ENCODE measurements at regions not wholly inside any gene's neighbourhood (a gene's known extent, or its start where the extent isn't known, plus 50 kb on each side); places are given as distances from the start of the nearest gene placed in this dataset.
"Not testable (repeated sequence)": the region's sequence is repeated elsewhere in the genome, so short reads cannot be mapped to it uniquely, and the experiment has no call there.

DNA sequence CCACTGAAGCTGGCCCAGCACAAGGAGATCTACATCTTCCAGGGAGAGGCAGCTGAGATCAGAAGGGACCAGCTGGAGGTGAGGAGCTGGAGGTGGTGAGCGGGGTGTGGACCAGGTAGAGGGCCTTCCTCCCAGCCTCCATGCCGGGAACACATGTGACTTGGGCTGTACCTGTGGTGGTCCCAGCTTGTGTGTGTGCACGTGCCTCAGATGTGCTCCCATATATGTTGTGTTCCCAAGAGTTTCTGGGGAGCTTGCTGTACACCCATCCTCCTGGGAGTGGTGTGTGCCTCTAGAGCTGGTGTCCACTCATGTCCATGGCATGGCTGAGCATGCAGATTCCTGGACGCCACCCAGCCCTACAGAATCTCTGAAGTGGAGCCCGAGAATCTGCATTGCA, 183.7 kb upstream of the AKAP13 start:
- DNase-seq, result not testable (repeated sequence)

DNA sequence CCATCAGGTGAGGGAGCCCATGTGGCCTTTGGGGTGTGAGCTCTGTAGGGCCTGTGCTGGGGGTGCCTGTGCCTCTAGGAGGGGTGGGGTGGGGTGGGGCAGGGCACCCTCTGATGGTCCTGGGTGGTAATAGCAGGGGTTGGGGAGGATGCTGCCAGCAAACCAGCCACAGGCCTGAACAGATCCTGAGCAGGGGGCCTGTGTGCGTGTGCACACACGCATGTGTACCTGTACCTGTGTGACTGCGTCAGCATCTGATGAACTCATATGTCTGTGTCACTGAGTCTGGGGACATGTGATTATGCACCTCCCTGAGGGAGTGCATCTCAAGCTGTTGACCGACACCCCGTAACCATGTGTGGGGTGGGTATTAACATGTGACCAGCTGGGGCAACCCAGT, 182.8 kb upstream of the AKAP13 start:
- DNase-seq, result not testable (repeated sequence)

DNA sequence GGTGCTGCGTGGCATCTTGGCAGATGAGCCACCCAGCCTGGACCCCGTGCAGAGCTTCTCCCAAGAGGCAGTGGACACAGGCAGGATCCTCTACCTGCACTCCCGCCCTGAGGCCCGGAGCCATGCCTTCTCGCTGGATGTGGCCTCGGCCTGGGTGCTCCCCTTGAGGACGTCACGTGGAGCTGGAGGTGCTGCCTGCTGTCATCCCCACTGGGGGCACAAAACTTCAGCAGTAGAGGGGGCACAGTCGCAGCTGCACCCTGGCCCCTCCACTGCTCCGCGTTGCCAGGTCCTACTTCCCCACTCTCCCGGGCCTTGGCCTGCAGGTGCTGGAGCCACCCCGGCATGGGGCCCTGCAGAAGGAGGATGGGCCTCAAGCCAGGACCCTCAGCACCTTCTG, 182.0 kb upstream of the AKAP13 start:
- not testable (repeated sequence) for DNase-seq

DNA sequence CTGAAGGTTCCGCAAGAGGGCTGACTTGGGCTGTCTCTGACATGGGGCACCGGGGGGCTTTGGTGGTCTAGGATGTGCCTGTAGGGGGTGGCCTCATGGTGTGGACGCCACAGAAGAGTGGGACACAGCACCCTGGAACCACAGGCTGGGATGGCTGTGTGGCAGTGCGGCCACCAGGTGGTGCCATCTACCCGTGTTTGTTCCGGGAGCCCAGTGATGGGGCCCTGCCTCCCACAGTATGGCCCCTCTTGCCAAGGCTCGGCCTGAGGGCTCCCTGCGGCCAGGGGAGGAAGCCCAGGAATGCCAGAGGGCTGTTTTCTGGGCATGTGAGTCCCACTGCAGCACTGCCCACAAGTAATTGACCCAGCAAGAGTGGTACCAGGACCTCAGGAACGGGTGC, 180.2 kb upstream of the AKAP13 start:
- DNase-seq, result not testable (repeated sequence)

DNA sequence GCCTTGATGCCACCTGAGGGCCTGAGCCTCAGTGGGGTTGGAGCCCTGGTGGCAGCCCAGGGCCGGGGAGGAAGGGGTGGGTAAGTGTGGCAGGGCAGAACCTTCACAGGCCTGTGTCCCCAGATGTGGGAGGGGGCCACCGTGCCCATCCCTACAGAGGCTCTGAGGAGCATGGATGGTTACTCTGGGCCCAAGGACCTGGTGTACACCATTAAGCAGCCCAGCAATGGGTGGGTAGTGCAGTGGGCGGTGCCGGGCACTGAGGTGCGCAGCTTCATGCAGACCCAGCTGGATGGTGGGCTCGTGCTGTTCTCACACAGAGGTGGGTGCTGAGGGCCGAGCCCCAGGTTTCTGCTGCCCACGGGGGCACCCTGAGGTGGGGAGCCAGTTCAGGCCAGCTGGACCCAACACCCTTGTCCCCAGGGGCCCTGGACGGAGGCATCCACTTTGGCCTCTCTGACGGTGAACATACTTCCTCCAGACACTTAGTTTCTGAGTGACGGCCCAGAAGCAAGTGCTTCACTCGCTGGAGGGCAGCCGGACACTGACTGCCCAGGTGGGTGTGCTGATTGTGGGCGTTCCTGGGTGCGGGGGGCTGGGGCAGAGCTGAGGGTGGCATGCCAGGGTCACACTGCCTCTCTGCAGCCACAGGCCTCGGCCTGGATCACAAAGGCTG, 179.1 kb upstream of the AKAP13 start:
- not testable (repeated sequence) for DNase-seq

DNA sequence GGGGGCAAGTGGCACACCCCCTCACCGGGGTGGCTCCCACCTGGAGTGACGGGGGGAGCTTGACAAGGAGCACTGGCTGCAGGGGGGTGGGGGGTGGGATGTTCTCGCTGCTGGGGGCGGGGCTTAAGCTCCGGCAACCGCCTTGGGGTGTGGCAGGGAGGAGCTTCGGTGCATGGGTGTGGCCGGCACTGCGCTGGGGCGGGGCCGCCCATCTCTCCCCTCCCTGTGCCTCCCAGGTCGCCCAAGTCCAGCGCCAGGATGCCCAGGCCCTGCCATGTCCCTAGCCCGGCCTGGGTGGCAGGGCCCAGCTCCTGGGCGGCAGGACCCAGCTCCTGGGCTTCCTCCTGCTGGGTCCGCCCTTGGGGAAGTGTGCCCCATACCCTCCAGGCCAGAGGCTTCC, 175.9 kb upstream of the AKAP13 start:
- DNase-seq, result not testable (repeated sequence)

DNA sequence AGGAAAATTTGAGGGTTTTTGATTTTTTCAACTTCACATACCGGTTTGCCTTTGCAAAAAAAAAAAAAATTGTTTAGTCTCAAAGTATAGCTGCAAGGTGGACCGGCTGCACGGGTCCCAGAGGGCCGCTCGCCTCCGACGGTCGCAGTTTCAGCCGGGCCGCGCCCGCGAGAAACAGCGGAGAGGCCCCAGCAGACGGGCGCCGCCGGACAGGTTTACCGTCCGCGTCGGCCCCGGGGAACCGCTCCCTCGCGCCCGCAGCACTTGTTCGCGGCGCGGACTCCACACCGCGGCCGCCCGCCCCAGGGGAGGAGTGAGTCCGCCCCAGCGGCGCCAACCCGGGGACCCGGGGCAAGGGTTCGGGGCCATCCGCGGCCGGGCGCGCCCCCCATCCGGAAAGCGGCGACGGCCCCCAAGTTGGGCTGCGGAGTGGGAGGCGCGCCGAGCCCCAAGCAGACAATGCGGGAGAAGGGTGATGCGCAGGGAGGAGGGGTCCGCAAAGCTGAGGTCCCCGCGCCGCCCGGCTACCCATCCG, 146.5 kb upstream of the AKAP13 start:
- not testable (repeated sequence) for DNase-seq

DNA sequence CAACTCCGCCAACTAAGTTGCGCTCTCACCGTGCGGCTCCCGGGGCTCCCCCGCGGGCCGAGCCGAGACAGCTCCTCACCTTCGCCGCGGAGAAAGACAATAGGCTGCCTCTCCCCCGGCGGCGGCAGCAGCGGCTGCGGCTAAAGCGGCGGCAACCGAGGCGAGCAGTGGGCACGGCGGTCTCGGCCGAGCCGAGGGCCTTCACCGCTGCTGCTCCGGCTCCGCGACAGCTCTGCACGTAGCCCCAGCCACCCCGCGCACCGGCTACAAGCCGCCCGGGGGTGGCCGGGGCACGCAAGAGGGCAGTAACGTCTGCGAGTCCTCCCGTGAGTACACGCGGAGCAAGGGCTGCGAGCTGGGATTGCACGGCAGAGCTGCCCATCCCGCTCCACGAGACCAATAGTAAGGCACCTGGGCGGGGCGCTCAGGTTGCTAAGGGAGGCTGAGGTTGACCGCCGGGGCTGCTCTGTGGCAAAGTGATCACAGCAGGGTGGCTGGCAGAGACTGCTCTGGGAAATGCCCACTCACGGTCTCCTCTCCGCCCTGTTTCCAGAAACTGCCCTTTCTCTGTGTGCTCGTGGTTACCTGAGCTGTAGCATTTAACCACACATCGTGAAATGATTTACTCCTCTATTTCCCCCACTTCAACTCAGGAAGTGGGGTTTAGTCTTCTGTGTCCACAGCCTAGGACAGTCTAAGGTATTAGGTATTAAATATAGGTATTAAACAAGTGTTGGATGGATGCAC, 145.8 kb upstream of the AKAP13 start:
- DNase-seq, result not testable (repeated sequence)

DNA sequence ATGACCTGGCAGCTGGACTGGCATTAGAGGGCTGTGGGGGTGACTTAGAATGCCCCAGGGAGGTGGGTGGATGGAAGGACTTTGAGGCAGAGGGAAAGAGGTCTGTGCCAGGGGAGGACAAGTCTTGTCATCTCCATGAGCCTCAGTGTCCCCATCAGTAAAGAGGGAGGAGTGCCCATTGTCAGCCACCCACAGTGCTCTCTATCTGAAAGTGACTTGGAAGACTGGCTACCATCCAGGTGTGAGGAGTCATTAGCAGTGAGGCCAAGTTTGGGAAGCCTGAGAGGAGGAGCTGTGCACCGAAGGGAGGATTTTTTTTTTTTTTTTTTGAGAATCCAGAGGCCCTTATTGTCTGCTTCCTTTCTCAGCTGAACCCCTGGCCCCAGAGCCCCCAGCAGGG, 136.3 kb upstream of the AKAP13 start:
- not testable (repeated sequence) for DNase-seq

DNA sequence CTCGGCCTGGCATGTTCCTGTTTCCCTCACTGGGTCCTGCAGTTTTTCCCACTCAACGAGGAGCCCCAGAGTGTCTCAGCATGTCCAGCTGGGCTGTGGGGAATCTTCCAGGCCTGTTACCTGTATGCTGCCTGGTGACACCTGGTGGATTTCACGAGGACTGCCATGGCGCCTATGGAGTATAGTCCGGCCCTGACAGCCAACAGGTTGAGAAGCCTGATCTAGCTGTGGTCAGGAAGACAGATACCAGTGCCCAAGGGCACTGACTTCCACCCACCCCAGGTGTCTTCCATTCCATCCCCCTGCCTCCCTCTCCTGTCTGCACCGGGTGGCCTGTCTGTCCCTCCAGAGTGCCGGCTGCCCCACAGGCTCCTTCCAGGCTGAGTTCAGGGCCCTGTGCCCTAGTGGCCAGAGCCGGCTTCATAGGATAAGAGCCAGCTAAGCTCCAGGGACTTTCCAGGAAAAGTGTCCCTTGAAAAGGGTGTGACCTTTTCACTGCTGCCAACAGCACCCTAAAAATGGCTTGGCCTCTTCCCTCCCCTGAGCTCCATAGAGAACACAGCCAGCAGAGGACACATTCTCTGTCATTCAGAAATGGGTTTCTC, 129.4 kb upstream of the AKAP13 start:
- not testable (repeated sequence) for DNase-seq

DNA sequence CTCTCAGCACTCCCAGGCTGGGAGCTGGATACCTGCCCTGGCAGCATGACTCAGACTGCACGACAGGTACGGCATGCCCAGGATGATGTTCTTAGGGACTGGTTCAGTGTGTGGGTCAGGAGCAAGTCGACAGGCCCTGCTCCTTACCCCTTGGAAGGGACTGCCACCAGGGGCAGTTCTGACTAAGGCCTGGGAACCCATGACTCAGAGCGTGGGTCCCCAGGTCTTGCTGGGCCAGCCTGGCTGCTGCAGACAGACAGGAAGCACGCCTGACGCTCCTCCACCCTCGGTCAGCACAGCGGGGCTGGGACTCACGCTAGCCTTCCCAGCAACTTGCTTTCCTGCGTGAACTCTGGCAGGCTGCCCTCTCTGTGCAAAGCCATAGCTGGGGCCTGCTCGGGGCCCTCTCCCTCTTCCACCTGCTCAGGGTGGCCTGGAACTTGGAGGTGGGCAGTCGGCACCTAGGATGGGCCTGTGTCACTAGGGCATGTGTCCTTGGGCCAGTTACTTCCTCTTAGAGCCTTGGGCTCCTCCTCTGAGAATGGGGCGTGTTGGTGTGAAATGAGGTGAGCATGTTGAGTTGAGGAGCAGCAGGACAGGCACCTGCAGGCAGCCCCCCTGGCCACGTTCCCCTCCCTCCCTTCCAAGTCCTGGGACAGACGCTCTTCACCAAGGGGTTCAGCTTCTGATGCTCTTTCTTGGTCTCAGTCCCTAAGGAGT, 127.0 kb upstream of the AKAP13 start:
- not testable (repeated sequence) for DNase-seq

DNA sequence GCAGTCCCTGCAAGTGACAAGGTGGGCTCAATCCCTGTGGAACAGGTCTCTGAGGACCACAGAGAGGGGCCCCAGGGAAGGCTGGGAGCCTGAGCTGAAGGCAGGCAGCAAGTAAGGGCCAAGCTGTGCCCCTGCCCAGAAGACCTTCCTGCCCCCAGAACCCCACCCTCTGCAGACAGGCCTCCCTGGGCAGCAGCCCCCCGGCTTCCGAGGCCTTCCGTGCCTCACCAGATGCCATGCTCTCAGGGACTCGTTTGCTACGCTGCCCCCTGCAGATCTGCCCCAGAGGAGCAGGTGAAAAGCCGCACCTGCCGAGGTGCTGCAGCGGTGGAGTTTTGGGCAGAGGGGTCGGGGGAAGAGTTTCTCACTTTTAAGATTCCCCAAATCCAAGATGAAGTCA, 125.4 kb upstream of the AKAP13 start:
- not testable (repeated sequence) for DNase-seq

DNA sequence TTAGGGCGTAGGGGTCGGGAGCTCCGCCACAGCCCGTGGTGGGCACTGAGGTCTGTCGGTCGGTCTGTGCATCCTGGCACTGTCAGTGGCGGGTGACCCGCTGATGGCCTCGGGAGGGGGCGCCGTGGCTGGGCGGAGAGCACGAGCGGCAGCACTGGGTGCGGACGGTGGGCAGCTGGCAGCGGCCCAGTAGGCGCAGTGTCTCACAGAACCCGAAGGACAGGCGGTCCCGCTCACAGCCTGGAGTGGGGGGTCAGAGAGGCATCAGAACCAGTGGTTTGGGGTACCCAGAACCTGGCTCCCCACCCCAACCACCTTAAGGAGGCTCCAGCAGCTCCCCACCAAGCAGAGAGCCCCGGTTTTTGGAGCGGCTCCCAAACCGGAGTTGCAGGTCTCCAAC, 124.9 kb upstream of the AKAP13 start:
- DNase-seq, result not testable (repeated sequence)

DNA sequence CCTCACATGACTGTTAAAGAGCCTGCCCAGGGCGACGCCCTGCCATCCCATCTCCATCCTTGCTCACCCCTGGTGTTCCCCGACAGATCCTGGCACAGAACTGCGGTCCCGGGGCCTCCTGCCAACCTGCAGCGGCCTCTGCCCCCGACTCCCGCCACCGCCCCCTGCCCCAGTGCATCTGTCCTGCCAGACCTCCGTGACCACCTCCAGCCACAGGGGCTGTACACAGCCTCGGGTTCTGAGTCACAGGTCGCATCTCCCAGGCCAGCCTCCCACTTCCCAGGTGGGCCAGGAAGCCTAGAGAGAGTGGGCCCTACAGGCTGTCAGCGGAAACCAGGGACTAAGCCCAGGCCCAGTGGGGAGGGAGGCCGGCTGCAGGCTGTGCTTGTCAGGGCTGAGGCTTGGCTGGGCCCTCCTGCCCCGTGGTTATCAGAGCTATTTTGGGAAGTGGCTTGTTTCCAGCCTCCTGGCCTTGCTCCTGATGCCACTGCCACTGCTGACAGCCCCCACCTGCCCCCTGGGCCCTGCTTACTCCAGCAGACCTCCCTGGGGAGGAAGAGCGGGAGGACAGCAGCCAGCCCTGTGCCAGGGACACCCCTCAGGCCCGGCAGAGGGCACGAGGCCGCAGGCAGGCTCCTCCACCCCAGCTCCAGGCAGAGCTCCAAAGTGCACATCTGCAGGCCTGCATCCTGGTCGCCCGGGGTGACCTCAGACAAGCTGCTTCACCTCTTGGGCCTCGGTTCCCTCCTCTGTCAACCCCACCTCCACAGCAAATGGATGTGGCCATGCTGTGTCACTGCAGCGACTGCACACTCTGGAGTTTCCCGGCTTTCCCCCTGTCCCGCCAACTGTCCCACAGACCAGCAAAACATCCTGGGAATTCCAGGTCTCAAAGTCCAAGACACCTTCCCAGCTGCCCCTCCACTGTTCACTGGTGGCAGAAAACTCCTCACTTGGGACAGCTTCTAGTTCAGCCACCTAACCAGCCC, 124.1 kb upstream of the AKAP13 start:
- DNase-seq, result not testable (repeated sequence)

DNA sequence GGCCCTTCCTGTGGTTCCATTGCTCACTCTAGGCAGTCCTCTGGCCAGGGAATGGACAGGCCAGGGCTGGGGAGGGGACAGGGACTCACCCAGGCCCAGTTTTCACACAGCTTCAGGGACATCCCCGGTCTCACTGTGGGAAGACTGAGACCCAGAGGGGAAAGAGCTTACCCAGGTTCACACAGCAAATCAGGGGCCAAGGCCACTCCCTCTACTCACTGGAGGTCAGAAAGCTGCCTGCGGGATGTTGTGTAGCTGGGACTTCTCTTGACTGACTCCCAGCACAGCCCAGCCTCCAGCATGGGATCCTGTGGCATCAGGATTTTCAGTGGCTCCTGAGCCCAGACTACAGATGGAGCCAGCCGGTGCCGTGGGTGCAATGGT, 122.3 kb upstream of the AKAP13 start:
- DNase-seq, result not testable (repeated sequence)

DNA sequence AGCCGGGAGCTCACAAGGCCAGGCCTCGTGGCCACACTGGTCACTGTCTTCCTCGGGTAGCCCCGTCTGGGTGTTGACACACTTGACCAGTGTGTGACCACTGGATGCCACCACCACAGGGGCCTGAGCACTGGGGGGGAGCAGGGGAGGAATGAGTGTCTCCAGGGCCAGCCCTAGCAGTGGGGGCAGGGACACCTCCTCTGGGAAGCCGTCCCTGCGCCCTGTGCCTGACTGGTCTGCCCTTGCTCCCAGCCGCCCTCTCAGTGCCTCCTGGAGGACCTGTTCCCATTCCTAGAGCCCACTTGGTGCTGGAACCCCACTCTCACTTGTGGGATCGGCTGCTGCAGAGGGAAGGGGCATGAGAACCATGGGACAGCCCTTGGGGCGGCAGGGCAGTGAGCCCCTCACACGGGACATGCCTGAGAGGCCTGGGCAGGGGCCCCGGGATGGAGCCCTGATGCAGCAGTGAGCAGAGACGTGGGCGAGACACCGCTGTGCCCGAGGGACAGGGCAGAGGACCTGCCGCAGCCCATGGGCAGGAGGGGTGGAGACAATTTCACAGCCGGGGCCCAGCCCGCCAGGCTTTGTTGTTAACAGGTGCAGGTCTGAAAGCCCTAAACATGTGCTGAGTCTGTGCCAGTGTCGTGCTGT, 121.7 kb upstream of the AKAP13 start:
- not testable (repeated sequence) for DNase-seq

DNA sequence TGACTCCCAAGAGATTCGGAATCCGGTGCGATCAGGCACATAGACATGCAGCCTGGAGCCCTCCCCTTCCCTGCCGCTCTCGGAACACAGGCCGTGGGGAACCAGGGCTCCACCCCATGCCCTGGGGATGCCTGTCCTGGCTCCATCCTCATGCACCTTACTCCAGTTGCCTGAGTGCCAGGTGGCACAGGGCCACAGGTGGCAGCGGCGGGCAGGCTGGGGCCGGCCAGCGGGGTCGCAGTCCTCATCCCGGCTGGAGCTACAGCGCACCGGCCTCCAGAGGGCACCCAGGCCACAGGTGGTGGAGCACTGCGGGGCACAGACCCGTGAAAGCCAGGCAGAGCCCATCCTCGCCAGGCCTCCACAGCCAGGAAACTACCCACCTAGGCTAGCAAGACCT, 119.9 kb upstream of the AKAP13 start:
- DNase-seq, result not testable (repeated sequence)

DNA sequence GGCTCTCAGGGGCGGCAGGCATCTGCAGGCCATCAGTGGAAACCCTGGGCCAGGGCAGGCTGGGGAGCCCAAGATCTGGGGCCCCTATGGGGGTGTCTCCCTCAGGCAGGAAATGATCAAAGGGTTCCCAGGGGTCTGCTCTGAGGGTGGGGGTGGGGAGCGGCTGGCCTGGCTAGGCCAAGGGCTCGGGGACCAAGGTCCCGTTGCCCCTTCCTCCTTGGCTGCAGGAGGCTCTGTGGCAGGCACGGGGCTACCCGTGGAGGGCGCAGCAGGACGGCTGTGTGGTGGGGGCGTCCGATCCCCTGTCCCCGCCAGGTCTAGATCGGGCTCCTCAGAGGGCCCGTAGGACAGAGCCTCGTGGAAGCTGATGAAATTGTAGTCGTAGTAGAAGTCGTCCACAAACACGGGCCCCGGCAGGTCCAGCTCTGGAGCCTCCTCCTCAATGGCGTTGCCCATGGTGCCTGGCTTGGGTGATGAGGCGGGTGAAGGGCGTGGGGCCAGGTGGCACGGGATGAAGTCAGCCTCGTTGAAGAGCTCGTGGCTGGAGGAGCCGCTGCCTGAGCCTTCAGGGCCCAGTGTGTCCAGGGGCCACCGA, 117.8 kb upstream of the AKAP13 start:
- not testable (repeated sequence) for DNase-seq

DNA sequence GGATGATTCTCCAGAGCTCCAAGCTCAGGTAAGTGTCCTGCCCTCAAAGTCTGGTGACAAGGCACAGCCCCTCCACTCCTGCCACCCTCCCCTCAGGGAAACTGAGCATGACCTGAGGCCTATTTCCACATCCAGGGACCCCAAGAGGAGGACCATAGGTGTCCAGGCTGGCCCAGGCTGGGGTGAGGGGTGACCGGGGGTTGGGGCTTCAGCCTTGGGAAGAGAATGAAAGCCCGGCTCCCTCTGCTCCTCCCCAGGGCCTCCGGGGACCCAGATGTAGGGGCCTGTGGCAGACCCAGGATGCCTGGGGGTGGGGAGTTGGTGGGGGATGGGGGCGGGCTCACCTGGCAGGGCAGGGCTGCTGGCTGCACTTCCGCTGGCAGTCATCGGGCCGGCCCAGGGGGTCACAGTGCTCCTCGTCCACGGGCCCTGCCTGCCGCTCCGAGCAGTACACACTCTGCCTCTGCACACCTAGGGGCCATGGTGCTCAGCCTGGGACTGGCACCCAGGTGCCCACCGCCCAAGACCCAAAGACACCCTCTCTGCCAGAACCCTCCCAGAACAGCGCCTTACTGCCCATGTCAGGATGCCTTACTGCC, 116.5 kb upstream of the AKAP13 start:
- not testable (repeated sequence) for DNase-seq

DNA sequence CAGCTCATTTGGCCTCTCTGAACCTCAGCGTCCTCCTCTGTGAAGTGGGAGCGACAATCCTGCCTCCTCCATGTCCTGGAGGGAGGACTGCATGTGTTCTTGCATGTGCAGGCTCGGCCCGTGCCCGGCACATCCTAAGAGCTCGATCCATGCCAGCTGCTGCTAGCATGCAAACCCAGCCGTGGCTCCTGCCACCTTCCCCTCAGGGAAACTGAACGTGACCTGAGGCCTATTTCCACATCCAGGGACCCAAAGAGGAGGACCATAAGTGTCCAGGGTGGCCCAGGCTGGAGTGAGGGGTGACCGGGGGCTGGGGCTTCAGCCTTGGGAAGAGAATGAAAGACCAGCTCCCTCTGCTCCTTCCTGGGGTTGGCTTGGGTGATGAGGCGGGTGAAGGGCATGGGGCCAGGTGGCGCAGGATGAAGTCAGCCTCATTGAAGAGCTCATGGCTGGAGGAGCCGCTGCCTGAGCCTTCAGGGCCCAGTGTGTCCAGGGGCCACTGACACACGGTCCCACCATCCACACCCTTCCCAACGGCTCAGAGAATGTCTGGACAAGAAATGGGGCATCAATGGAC, 115.7 kb upstream of the AKAP13 start:
- DNase-seq, result not testable (repeated sequence)

Measured in activated CD8-positive, alpha-beta memory T cell treated with anti-CD3 and anti-CD28 coated beads, Interleukin-2, amount 50 U/mL, for 48 hours (primary cell).